Activated naive CD4-positive, alpha-beta T cell treated with anti-CD3 and anti-CD28 coated beads, Interleukin-2, amount 50 U/mL, for 16 hours (primary cell): ENCODE measurements at regions not wholly inside any gene's neighbourhood (a gene's known extent, or its start where the extent isn't known, plus 50 kb on each side); places are given as distances from the start of the nearest gene placed in this dataset.
"Not testable (repeated sequence)": the region's sequence is repeated elsewhere in the genome, so short reads cannot be mapped to it uniquely, and the experiment has no call there.

ENCODE experiments used
- DNase-seq: peaks from one replicate; pipeline ENCODE4 v3.0.0-alpha.2; 2020

- DNase-seq, result no peak
Observed at GRCh38 chr16:79914961-79915720, 314.6 kb upstream of the MAF start.

GRCh38 chr16:79912592-79913310, 312.2 kb upstream of the MAF start:
- no peak for DNase-seq

GRCh38 chr16:79911660-79912059, 311.1 kb upstream of the MAF start:
- DNase-seq, result no peak

GRCh38 chr16:79909571-79909970, 309.0 kb upstream of the MAF start:
- no peak for DNase-seq

- no peak for DNase-seq
Observed at GRCh38 chr16:79903471-79903870, 302.9 kb upstream of the MAF start.

DNA sequence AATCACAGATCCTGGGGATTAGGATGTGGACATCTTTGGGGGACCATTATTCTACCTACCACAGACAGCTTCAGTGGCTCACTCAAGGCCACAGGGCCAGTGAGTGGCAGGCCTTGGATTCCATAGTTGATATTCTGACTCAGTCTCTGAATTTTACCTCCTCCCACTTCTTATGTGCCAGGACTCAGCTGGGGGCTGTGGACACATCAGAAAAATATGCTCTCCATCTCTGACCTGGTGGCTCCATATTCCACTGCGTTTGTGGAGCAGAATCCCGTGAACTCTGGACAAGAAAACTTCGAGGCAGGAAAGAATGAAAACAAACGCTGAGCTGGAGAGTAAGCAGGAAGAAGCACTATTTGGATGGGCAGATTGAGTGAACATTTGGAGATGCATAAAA, 301.8 kb upstream of the MAF start:
- no peak for DNase-seq

- no peak for DNase-seq
Observed at GRCh38 chr16:79901522-79901921, 301.0 kb upstream of the MAF start.

DNA sequence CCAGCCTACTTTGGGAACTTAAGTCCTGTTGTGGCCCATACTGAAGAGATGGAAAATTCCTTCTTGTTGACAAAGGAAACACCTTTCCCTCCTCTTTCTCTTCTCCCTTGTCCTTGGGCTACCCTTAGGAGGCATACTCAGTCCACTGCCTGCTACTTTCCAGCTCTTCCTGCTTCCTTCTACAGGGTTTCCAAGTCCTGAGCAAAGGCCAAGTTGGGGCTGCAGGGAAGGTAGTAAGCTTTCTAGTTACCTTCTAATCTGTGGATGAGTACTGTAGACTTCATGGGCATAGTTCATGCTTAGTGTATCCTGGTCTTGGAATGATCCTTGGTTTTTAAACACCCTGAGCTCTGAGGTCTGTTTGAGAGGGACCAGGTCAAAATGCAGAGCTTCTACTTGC, 299.2 kb upstream of the MAF start:
- no peak for DNase-seq

GRCh38 chr16:79899316-79899715, 298.8 kb upstream of the MAF start:
- no peak for DNase-seq

- no peak for DNase-seq
Observed at GRCh38 chr16:79898703-79899102, 298.2 kb upstream of the MAF start.

DNA sequence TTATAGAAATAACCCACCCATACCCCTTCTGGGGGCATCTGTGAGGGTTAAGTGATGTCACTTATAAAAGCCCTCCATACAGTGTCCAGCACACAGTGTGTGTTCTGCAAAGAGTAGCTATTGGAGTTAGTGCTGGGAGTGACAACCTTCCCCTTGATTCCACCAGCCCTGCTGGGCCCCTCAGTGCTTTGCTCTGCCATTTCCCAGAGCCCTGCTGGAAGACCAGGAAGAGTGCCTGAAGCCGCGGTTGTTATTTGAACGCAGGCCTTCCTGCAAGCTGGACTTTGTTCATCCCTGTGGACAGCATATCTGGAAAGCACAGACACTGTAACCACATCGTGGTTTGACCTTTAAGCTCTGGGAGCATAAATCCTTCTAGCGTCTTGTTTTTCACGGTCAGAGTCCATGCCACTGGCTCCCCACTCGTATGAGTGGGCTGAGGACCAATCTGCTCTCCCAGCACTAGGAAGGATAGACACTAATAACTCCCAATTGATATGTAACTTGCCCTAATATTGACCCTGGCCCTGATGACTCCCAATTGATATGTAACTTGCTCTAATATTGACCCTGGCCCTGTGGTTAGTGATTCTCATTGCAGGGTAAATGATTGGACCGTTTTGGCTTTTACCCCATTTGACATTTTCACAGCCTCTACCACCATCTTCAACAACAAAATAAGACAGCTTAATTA, 297.1 kb upstream of the MAF start:
- no peak for DNase-seq

- DNase-seq, result no peak
Observed at GRCh38 chr16:79897104-79897452, 296.5 kb upstream of the MAF start.

DNA sequence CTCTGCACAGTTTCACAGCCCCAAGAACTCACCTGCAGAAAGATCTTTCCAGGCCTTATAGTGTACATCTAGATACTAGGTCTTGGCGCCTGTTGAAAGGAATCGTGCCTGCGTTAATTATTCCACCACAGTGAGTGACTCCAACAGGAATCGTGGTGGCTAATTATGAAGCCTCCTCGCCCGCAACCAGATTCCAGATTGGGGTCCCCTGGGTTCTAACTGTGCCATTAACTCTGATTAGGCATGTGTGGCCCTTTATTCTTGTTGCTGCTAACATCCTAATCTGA, 295.3 kb upstream of the MAF start:
- no peak for DNase-seq

DNA sequence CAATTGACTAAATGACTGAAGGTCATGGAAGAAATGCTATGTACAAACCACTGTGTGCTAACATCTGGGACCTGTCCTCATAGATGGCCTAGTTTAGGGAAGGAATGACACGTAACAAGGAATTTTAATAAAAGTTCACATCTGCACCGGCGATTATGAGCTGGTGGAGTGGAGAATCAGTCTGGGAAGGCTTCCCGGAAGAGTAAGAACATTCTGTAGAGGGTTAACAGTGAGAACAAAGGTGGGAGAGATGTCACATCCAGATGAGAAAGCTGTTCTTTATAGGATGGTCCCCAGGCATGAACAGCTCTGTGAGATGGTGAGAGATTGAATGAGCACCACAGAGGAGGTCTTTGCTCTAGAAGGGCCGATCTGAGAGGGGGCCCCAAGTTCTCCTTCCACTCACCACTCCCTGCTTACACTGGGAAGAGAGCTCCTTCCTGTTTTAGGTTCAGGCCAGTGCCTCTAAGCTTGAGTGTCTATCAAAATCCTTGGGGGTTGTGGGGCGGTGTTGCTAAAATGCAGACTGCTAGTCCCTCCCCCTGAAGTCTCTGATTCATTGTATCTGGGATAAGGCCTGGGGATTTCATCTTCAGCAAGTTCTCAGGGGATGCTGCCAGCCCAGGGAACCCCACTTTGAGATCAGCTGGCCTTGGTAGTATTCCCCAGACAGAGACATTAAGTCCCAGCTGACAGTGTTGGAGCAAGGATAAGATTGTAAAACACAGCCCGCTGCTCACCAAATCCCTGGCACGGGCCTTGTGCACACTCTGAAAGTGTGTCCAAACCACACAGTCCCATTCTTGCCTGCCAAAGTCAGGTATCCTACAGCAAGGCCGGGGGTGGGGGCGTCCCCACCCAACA, 294.7 kb upstream of the MAF start:
- no peak for DNase-seq

DNA sequence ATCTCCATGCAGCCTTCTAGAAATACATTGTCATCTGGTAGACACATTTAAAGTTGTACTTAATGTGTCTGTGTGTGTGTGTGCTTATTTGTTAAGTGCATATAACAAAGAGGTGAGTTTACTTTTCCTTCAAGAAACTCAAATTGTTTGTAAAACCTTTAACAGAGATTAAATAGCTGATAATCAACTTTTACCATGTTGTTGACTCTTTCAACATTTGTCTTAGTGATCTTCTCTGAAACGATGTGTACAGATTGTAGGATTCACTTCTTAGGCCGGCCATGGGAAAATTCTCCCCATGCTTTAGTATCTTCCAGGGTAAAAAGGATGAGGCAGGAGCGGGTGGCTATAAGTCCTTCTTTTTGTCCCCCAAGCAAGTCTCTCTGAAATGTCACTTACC, 292.9 kb upstream of the MAF start:
- no peak for DNase-seq

GRCh38 chr16:79892278-79892677, 291.7 kb upstream of the MAF start:
- no peak for DNase-seq

DNA sequence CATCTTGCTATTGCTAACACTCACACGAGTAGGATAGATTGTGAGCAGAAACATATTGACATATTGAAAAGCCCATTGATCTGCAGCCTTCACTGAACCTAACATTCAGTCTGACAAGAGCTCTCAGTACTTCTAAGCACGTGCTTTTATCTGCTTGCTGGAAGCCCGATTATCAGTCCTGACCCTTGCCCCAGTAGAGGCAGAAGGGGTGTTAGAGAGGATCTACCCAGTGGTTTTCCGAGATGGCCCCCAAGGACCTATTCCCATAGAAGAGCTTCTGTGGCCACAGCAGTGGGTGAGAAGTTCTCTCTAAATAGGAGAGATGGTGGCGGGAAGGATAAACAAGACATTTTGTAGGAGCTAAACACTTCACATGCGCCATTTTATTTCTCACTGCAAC, 290.9 kb upstream of the MAF start:
- no peak for DNase-seq

DNA sequence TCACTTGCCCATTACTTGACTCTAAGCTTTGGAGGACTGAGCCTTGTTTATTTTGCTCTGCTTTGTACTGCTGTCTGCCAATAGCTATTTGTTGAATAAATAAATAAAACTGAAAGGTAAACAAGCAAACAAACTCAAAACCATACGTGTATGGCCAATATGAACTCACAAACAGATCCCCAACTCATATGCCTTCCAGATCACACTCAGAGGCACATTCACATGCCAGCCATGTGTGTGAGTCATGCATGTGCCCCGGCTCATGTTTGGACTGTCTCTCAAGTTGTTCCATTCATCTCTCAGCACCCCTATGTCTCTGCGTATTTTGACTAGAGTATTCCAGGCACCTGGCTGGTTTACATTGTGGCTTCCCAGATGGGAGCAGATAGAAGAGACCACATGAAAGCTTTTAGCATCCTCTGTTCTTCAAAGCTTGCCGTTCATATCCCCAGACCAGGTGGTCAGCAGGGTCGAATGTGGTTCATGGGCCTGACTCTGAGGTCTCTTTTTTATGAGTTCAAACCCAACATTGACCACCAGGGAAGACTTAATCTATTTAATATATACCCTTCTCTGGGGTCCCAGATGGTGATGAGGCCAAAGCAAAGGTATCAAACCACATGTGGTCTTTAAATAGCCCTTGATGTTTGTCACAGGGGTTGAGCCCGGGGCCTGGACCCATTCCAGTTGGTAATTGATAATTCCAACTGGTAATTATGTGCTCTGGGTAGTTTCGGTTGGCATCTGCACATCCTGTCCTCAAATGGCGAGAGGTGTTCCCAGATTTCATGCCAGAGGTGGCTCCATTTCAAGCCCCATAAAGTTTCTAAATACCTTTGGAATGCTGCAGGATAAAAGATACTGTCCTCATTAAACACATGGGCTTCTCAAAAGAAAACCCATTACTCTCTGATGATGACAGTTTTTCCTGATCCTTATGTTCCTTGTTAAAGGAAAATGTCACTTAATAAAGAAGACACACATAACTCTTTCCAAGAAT, 287.3 kb upstream of the MAF start:
- DNase-seq, result no peak

- DNase-seq, result no peak
Observed at GRCh38 chr16:79885320-79885719, 284.8 kb upstream of the MAF start.

GRCh38 chr16:79883494-79883893, 283.0 kb upstream of the MAF start:
- DNase-seq, result no peak

GRCh38 chr16:79882340-79883005, 281.9 kb upstream of the MAF start:
- no peak for DNase-seq

GRCh38 chr16:79881107-79881506, 280.6 kb upstream of the MAF start:
- not testable (repeated sequence) for DNase-seq
